ENCODE measurements at regions not wholly inside any gene's neighbourhood (a gene's known extent, or its start where the extent isn't known, plus 50 kb on each side); places are given as distances from the start of the nearest gene placed in this dataset.

GRCh38 chr3:144390786-144391185 lies 419.2 kb downstream of the DIPK2A start:
- FAIRE-seq: no peak

GRCh38 chr3:144391236-144391635 lies 419.6 kb downstream of the DIPK2A start:
- FAIRE-seq: no peak

- no peak for FAIRE-seq
Measured at GRCh38 chr3:144394032-144394431, 422.4 kb downstream of the DIPK2A start.

GRCh38 chr3:144402430-144402829 lies 430.8 kb downstream of the DIPK2A start:
- no peak for FAIRE-seq

GRCh38 chr3:144403040-144403457 lies 431.4 kb downstream of the DIPK2A start:
- no peak for FAIRE-seq

GRCh38 chr3:144407335-144407734 lies 435.7 kb downstream of the DIPK2A start:
- no peak for FAIRE-seq

GRCh38 chr3:144409319-144409718 lies 437.7 kb downstream of the DIPK2A start:
- no peak for FAIRE-seq

GRCh38 chr3:144413068-144413467 lies 441.4 kb downstream of the DIPK2A start:
- FAIRE-seq: no peak

GRCh38 chr3:144415492-144415891 lies 443.9 kb downstream of the DIPK2A start:
- FAIRE-seq: no peak

GRCh38 chr3:144424606-144425005 lies 453.0 kb downstream of the DIPK2A start:
- FAIRE-seq: no peak

- FAIRE-seq: no peak
Measured at GRCh38 chr3:144426366-144426765, 454.7 kb downstream of the DIPK2A start.

- no peak for FAIRE-seq
Measured at GRCh38 chr3:144426967-144427366, 455.3 kb downstream of the DIPK2A start.

GRCh38 chr3:144429719-144430121 lies 458.1 kb downstream of the DIPK2A start:
- FAIRE-seq: no peak

- no peak for FAIRE-seq
Measured at GRCh38 chr3:144431134-144431533, 459.5 kb downstream of the DIPK2A start.

- FAIRE-seq: no peak
Measured at GRCh38 chr3:144433006-144433405, 461.4 kb downstream of the DIPK2A start.

- FAIRE-seq: no peak
Measured at GRCh38 chr3:144437989-144438388, 466.4 kb downstream of the DIPK2A start.

- FAIRE-seq: no peak
Measured at GRCh38 chr3:144444061-144444460, 472.4 kb downstream of the DIPK2A start.

- FAIRE-seq: no peak
Measured at GRCh38 chr3:144444546-144444945, 472.9 kb downstream of the DIPK2A start.

- FAIRE-seq: no peak
Measured at GRCh38 chr3:144455841-144456440, 484.3 kb downstream of the DIPK2A start.

- no peak for FAIRE-seq
Measured at GRCh38 chr3:144457758-144458157, 486.1 kb downstream of the DIPK2A start.

GRCh38 chr3:144458283-144458682 lies 486.7 kb downstream of the DIPK2A start:
- FAIRE-seq: no peak

GRCh38 chr3:144462337-144462736 lies 490.7 kb downstream of the DIPK2A start:
- no peak for FAIRE-seq

GRCh38 chr3:144463911-144464310 lies 492.3 kb downstream of the DIPK2A start:
- no peak for FAIRE-seq

- FAIRE-seq: no peak
Measured at GRCh38 chr3:144466114-144466513, 494.5 kb downstream of the DIPK2A start.

GRCh38 chr3:144466540-144466939 lies 494.9 kb downstream of the DIPK2A start:
- FAIRE-seq: no peak

GRCh38 chr3:144470666-144471065 lies 499.0 kb downstream of the DIPK2A start:
- FAIRE-seq: no peak
